Loucy (cell line): ENCODE measurements at regions not wholly inside any gene's neighbourhood (a gene's known extent, or its start where the extent isn't known, plus 50 kb on each side); places are given as distances from the start of the nearest gene placed in this dataset.

Experiments used
- EZH2phosphoT487 ChIP-seq: fragments of 200-600 bp; IDR thresholded peaks from 2 replicates; pipeline ENCODE4 v1.6.1; 2018; ENCODE audit warnings: antibody characterized with exemption, mild to moderate bottlenecking, moderate library complexity, borderline replicate concordance
- TF ChIP-seq, protein P1 (sequence below): fragments of 200-600 bp; sonication (generic); conservative IDR thresholded peaks from 2 replicates; pipeline ENCODE4 v1.5.1; 2014; ENCODE audit warnings: mild to moderate bottlenecking, antibody characterized with exemption, low read length

DNA sequence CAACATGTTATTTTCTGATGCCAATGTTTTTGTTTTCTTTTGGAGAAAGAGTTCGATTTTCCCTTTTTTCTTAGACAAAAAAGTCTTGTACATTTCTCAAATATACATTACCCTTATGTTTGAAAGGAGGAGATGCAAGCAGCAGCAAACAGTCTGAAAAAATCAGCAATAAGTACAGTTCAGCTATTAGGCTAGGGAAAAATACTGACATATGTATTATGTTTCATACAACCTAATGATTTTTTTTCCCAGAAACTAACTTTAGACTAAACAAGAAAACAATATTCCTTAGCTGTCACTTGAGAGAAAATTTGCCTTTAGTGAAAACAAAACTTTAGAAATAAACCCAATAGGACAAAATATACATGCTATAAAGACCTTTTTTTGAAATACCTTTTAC lies 1223.5 kb downstream of the SLITRK1 start:
- TF ChIP-seq, protein P1, sequence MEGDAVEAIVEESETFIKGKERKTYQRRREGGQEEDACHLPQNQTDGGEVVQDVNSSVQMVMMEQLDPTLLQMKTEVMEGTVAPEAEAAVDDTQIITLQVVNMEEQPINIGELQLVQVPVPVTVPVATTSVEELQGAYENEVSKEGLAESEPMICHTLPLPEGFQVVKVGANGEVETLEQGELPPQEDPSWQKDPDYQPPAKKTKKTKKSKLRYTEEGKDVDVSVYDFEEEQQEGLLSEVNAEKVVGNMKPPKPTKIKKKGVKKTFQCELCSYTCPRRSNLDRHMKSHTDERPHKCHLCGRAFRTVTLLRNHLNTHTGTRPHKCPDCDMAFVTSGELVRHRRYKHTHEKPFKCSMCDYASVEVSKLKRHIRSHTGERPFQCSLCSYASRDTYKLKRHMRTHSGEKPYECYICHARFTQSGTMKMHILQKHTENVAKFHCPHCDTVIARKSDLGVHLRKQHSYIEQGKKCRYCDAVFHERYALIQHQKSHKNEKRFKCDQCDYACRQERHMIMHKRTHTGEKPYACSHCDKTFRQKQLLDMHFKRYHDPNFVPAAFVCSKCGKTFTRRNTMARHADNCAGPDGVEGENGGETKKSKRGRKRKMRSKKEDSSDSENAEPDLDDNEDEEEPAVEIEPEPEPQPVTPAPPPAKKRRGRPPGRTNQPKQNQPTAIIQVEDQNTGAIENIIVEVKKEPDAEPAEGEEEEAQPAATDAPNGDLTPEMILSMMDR: no peak
- no peak for TF ChIP-seq EZH2phosphoT487
